IMR-90 (cell line): ENCODE measurements at regions not wholly inside any gene's neighbourhood (a gene's known extent, or its start where the extent isn't known, plus 50 kb on each side); places are given as distances from the start of the nearest gene placed in this dataset.
A peak's percentile ranks its signal among the peaks of the same experiment; 100 is the strongest.

Source experiments
- ATAC-seq: fragments of 200-7000 bp; cut with Tn5 transposase; 2 replicates; pipeline ENCODE4 v1.9.1; 2020; ENCODE audit warnings: low read depth, mild to moderate bottlenecking, moderate library complexity
- BruUV-seq: library from RNA; stranded (reverse); fragments of 400-500 nt; replicated peaks from 2 replicates; lab custom pipeline; 2021; lab: Mats Ljungman, UMichigan
- CTCF ChIA-PET: fragments of 300-600 bp; formaldehyde crosslinking; extraction: SDS; loops from one replicate; lab custom pipeline; 2021; ENCODE audit warnings: antibody characterized with exemption; lab: Yijun Ruan, JAX
- POLR2A ChIA-PET: fragments of 300-600 bp; sonication (Branson Sonifier 250); formaldehyde crosslinking; loops from one replicate; lab custom pipeline; 2022; ENCODE audit warnings: antibody characterized with exemption; ENCODE audit not compliant: unreplicated experiment; lab: Charles Lee
- DNase-seq: peaks from one replicate; pipeline ENCODE4 v3.0.0; 2013
- H2AFZ ChIP-seq: replicated peaks from 2 replicates; pipeline ENCODE3; 2013; ENCODE audit warnings: low read length, mild to moderate bottlenecking; ENCODE audit not compliant: poor library complexity
- H2AK5ac ChIP-seq: 2 replicates; pipeline ENCODE4 v1.6.1; 2013; ENCODE audit warnings: low read depth, low read length, inconsistent platforms
- H2AK9ac ChIP-seq: replicated peaks from 2 replicates; pipeline ENCODE3; 2013; ENCODE audit warnings: mild to moderate bottlenecking, low read depth, low read length, moderate library complexity; ENCODE audit not compliant: poor library complexity
- H2BK120ac ChIP-seq: 2 replicates; pipeline ENCODE4 v1.6.1; 2013; ENCODE audit warnings: low read depth, low read length, inconsistent platforms
- H2BK15ac ChIP-seq: 3 replicates; pipeline ENCODE4 v1.6.1; 2013; ENCODE audit warnings: low read depth, low read length, inconsistent platforms
- H2BK20ac ChIP-seq: 2 replicates; pipeline ENCODE4 v1.6.1; 2013; ENCODE audit warnings: low read depth, mild to moderate bottlenecking, inconsistent platforms, low read length, moderate library complexity
- H2BK5ac ChIP-seq: 2 replicates; pipeline ENCODE4 v1.6.1; 2013; ENCODE audit warnings: mild to moderate bottlenecking, low read depth, low read length, inconsistent platforms; ENCODE audit not compliant: poor library complexity, severe bottlenecking
- H3K14ac ChIP-seq: replicated peaks from 2 replicates; pipeline ENCODE4 v1.6.1; 2013; ENCODE audit warnings: low read depth, low read length, inconsistent platforms
- H3K18ac ChIP-seq: 2 replicates; pipeline ENCODE4 v1.6.1; 2013; ENCODE audit warnings: low read depth, low read length, control low read depth
- H3K23ac ChIP-seq: 2 replicates; pipeline ENCODE4 v1.6.1; 2013; ENCODE audit warnings: low read depth, low read length, inconsistent platforms
- H3K27ac ChIP-seq: 2 replicates; pipeline ENCODE4 v1.5.1; 2013; ENCODE audit warnings: mild to moderate bottlenecking, control low read depth, low read length; ENCODE audit not compliant: insufficient read depth
- H3K27me3 ChIP-seq: 2 replicates; pipeline ENCODE4 v1.6.1; 2013; ENCODE audit warnings: low read length; ENCODE audit not compliant: control insufficient read depth, insufficient read depth
- H3K36me3 ChIP-seq: 2 replicates; pipeline ENCODE4 v1.6.1; 2013; ENCODE audit warnings: low read length, mixed read lengths; ENCODE audit not compliant: control insufficient read depth, insufficient read depth
- H3K4ac ChIP-seq: 2 replicates; pipeline ENCODE4 v1.6.1; 2013; ENCODE audit warnings: low read depth, low read length, inconsistent platforms
- H3K4me1 ChIP-seq: 2 replicates; pipeline ENCODE4 v1.6.1; 2013; ENCODE audit warnings: low read length, mixed read lengths; ENCODE audit not compliant: control insufficient read depth, insufficient read depth
- H3K4me2 ChIP-seq: 2 replicates; pipeline ENCODE4 v1.6.1; 2013; ENCODE audit warnings: low read depth, mild to moderate bottlenecking, control low read depth, low read length, moderate library complexity
- H3K4me3 ChIP-seq: 2 replicates; pipeline ENCODE4 v1.5.1; 2013; ENCODE audit warnings: low read depth, mild to moderate bottlenecking, control low read depth, low read length, moderate library complexity; ENCODE audit not compliant: insufficient read depth
- H3K56ac ChIP-seq: 2 replicates; pipeline ENCODE4 v1.6.1; 2013; ENCODE audit warnings: low read length, inconsistent platforms; ENCODE audit not compliant: insufficient read depth; ENCODE audit errors: extremely low read depth
- H3K79me1 ChIP-seq, 2 experiments: 2 replicates each; pipeline ENCODE4 v1.6.1; 2013; ENCODE audit warnings: low read length in 2 of 2, inconsistent platforms in 1 of 2, low read depth in 1 of 2
- H3K9ac ChIP-seq: 2 replicates; pipeline ENCODE4 v1.6.1; 2013; ENCODE audit warnings: low read depth, low read length, control low read depth
- H3K9me1 ChIP-seq: 2 replicates; pipeline ENCODE4 v1.6.1; 2013; ENCODE audit warnings: low read length, inconsistent platforms; ENCODE audit not compliant: insufficient read depth
- H3K9me3 ChIP-seq: 2 replicates; pipeline ENCODE4 v1.6.1; 2013; ENCODE audit warnings: low read length; ENCODE audit not compliant: control insufficient read depth, insufficient read depth
- H4K20me1 ChIP-seq: 2 replicates; pipeline ENCODE4 v1.6.1; 2013; ENCODE audit warnings: low read length, inconsistent platforms; ENCODE audit not compliant: insufficient read depth
- H4K5ac ChIP-seq: 2 replicates; pipeline ENCODE4 v1.6.1; 2013; ENCODE audit warnings: mild to moderate bottlenecking, low read depth, low read length, control low read depth
- H4K8ac ChIP-seq, 2 experiments: 2 replicates each; pipeline ENCODE4 v1.6.1; 2013; ENCODE audit warnings: low read depth in 2 of 2, low read length in 2 of 2, control low read depth in 1 of 2, inconsistent platforms in 1 of 2
- H4K91ac ChIP-seq: 2 replicates; pipeline ENCODE4 v1.6.1; 2013; ENCODE audit warnings: low read depth, low read length, inconsistent platforms; ENCODE audit not compliant: insufficient read depth
- BHLHE40 ChIP-seq: fragments of 150-350 bp; IDR thresholded peaks from 2 replicates; pipeline ENCODE4 v1.6.1; 2016; ENCODE audit warnings: mild to moderate bottlenecking, low read depth, low read length
- CEBPB ChIP-seq: IDR thresholded peaks from 2 replicates; pipeline ENCODE4 v1.6.1; 2012; ENCODE audit warnings: low read depth, low read length, improper control_type of control experiment
- CHD1 ChIP-seq: IDR thresholded peaks from 2 replicates; pipeline ENCODE4 v1.6.1; 2012; ENCODE audit warnings: low read depth, low read length, improper control_type of control experiment
- FOS ChIP-seq: fragments of 150-350 bp; IDR thresholded peaks from 2 replicates; pipeline ENCODE4 v1.6.1; 2016; ENCODE audit warnings: low read depth, low read length
- MAFK ChIP-seq: IDR thresholded peaks from 2 replicates; pipeline ENCODE4 v1.6.1; 2012; ENCODE audit warnings: low read depth, low read length, improper control_type of control experiment
- MAZ ChIP-seq: IDR thresholded peaks from 2 replicates; pipeline ENCODE4 v1.6.1; 2012; ENCODE audit warnings: low read depth, mild to moderate bottlenecking, low read length, improper control_type of control experiment, moderate library complexity, borderline replicate concordance
- MXI1 ChIP-seq: IDR thresholded peaks from 2 replicates; pipeline ENCODE4 v1.6.1; 2012; ENCODE audit warnings: low read depth, mild to moderate bottlenecking, low read length, moderate library complexity, borderline replicate concordance
- NFE2L2 ChIP-seq: fragments of 150-350 bp; IDR thresholded peaks from 2 replicates; pipeline ENCODE4 v1.6.1; 2016; ENCODE audit warnings: low read depth, mild to moderate bottlenecking, low read length
- RCOR1 ChIP-seq: IDR thresholded peaks from 2 replicates; pipeline ENCODE4 v1.6.1; 2012; ENCODE audit warnings: mild to moderate bottlenecking, low read length, improper control_type of control experiment; ENCODE audit not compliant: insufficient replicate concordance
- RFX5 ChIP-seq: IDR thresholded peaks from 2 replicates; pipeline ENCODE4 v1.8.0; 2012; ENCODE audit warnings: low read depth, mild to moderate bottlenecking, low read length, moderate library complexity
- SMC3 ChIP-seq: fragments of 150-350 bp; IDR thresholded peaks from 2 replicates; pipeline ENCODE4 v1.6.1; 2016; ENCODE audit warnings: low read depth, mild to moderate bottlenecking, antibody characterized with exemption, low read length, moderate library complexity
- WGBS, 2 experiments: methylation state at CpG; one replicate each; pipeline versions ENCODE4 v1.1.5 to v1.1.7; 2013; ENCODE audit warnings: missing lambda C conversion rate in 2 of 2; ENCODE audit not compliant: insufficient read length in 1 of 2; ENCODE audit errors: extremely low coverage in 2 of 2; 5-methylcytosine and 5-hydroxymethylcytosine counted together
- dilution Hi-C: fragments of 300-500 bp; cut with HindIII; formaldehyde crosslinking; loops from one replicate; pipeline ENCODE4 v1.14.3; 2018; ENCODE audit warnings: low sequenced_read_pairs; ENCODE audit not compliant: unreplicated experiment
- in situ Hi-C: fragments of 300-500 bp; cut with MboI; formaldehyde crosslinking; loops from 3 replicates; pipeline ENCODE4 v1.14.3; 2019; ENCODE audit warnings: low sequenced_read_pairs, inconsistent platforms, mixed read lengths
- intact Hi-C: fragments of 100-400 bp; cut with micrococcal nuclease; formaldehyde crosslinking; loops from 2 replicates; pipeline ENCODE4 v1.10.0; 2022
- TF ChIP-seq, protein P1 (sequence below): fragments of 150-350 bp; IDR thresholded peaks from 2 replicates; pipeline ENCODE4 v1.6.1; 2017; ENCODE audit warnings: mild to moderate bottlenecking, antibody characterized with exemption, low read length, low read depth
- TF ChIP-seq, protein P2 (sequence below): conservative IDR thresholded peaks from 2 replicates; pipeline ENCODE4 v1.5.1; 2012; ENCODE audit warnings: mild to moderate bottlenecking, low read depth, low read length, improper control_type of control experiment
- TF ChIP-seq, protein P3 (sequence below): fragments of 150-350 bp; IDR thresholded peaks from 2 replicates; pipeline ENCODE4 v1.6.1; 2016; ENCODE audit warnings: low read depth, mild to moderate bottlenecking, low read length, moderate library complexity, borderline replicate concordance

DNA sequence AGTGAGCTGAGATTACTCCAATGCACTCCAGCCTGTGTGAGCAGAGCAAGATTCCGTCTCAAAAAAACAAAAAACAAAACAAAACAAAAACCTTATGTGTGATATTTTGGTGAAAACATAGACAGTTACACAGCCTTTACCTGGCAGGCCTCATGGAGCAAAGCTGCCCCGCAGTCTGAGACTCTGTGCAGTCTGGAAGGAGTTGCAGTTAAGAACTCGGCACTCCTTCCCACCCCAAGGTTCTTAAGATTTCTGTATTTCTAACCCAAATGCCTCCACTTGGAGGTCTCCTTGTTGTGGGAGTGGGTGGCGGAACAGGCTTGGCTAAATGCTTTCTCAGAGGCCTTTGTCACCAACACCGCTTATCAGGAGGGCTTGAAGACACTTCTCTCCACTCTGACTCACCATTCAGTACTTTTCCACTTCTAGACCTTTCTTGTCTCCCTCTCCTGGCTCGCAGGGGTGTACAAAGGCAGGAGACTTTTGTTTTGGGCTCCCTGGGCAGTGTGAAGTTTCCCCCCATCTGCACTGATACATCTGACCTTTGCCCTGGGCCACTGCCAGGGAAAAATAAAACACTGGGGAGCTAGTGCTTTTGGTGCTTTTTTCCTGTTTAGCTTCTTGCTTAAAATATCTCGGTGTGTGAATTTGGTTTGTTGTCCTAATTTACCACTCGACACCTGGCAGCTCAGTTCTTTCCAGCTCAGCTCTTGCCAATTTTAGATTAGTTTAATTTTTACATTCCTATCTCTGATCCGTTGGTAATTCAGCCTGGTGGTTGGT, 51.3 kb upstream of the MAGI2 start:
- Histone ChIP-seq H3K56ac (peak overlapping the region; percentile 32; the same call in 1 of the 2 replicates), H3K27ac (no peak overlapping the region), H4K20me1 (no peaks in the 10 kb centered on the region), H3K9me1 (no peaks in the 10 kb centered on the region), H2BK15ac (peak overlapping the region; percentile 87; the same call in 2 of the 3 replicates), H2BK120ac (peak overlapping the region; percentile 85), H2AK9ac (peak overlapping the region; percentile 45), H2BK20ac (peak overlapping the region; percentile 69), H2BK5ac (no peak overlapping the region), H3K4ac (peak overlapping the region; percentile 66), H3K4me3 (no peak overlapping the region), H4K8ac (peak overlapping the region; percentile 68 to 89; a peak in 3 of 4 replicates), H4K5ac (no peak overlapping the region), H4K91ac (peak overlapping the region; percentile 43), H3K36me3 (no peaks in the 10 kb centered on the region), H3K9ac (no peak overlapping the region), H2AFZ (peak overlapping the region; percentile 85), H2AK5ac (peak overlapping the region; percentile 90; the same call in 1 of the 2 replicates), H3K4me2 (no peak overlapping the region), H3K4me1 (no peaks in the 10 kb centered on the region), H3K18ac (no peak overlapping the region; the same call in 1 of the 2 replicates), H3K9me3 (no peaks in the 10 kb centered on the region), H3K23ac (0 out of 2 replicates have a peak overlapping the region, but pooled peaks have one; percentile 18), H3K14ac (peak overlapping the region; percentile 89), H3K27me3 (no peaks in the 10 kb centered on the region), H3K79me1 (0 out of 4 replicates have a peak, but pooled peaks cover 0 to 3% of the 10 kb centered on the region in 2 experiments)
- DNase-seq (peak; percentile 28), ATAC-seq (no peak)
- no TSS peak for BruUV-seq
- dilution Hi-C loops, result no loop called here
- in situ Hi-C loops, result no loop called here
- WGBS, 2 experiments, result no CpG with 5 or more reads among the region's 9 CpGs
- POLR2A ChIA-PET, result no interaction called here
- intact Hi-C loops, result no loop called here
- CTCF ChIA-PET, result interaction anchor here (0.7 kb wide), 1 partner anchor 181 kb away, joined by 5 read pairs; no protein-coding TSS in a partner anchor
- TF ChIP-seq, protein P1, sequence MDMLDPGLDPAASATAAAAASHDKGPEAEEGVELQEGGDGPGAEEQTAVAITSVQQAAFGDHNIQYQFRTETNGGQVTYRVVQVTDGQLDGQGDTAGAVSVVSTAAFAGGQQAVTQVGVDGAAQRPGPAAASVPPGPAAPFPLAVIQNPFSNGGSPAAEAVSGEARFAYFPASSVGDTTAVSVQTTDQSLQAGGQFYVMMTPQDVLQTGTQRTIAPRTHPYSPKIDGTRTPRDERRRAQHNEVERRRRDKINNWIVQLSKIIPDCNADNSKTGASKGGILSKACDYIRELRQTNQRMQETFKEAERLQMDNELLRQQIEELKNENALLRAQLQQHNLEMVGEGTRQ, result no peak
- TF ChIP-seq SMC3 (no peak), RCOR1 (no peak), FOS (no peak), NFE2L2 (no peak), BHLHE40 (no peak), MXI1 (no peak), RFX5 (no peak), MAFK (no peak), CHD1 (no peak), MAZ (no peak), CEBPB (no peak)
- TF ChIP-seq, protein P2, sequence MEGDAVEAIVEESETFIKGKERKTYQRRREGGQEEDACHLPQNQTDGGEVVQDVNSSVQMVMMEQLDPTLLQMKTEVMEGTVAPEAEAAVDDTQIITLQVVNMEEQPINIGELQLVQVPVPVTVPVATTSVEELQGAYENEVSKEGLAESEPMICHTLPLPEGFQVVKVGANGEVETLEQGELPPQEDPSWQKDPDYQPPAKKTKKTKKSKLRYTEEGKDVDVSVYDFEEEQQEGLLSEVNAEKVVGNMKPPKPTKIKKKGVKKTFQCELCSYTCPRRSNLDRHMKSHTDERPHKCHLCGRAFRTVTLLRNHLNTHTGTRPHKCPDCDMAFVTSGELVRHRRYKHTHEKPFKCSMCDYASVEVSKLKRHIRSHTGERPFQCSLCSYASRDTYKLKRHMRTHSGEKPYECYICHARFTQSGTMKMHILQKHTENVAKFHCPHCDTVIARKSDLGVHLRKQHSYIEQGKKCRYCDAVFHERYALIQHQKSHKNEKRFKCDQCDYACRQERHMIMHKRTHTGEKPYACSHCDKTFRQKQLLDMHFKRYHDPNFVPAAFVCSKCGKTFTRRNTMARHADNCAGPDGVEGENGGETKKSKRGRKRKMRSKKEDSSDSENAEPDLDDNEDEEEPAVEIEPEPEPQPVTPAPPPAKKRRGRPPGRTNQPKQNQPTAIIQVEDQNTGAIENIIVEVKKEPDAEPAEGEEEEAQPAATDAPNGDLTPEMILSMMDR, result no peak
- TF ChIP-seq, protein P3, sequence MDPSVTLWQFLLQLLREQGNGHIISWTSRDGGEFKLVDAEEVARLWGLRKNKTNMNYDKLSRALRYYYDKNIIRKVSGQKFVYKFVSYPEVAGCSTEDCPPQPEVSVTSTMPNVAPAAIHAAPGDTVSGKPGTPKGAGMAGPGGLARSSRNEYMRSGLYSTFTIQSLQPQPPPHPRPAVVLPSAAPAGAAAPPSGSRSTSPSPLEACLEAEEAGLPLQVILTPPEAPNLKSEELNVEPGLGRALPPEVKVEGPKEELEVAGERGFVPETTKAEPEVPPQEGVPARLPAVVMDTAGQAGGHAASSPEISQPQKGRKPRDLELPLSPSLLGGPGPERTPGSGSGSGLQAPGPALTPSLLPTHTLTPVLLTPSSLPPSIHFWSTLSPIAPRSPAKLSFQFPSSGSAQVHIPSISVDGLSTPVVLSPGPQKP, result no peak
